ENCODE measurements at regions not wholly inside any gene's neighbourhood (a gene's known extent, or its start where the extent isn't known, plus 50 kb on each side); places are given as distances from the start of the nearest gene placed in this dataset.

- Histone ChIP-seq H3K4me2 (ENCODE audit: low read length) (no peak overlapping the region), H3K4me1 (ENCODE audit: control insufficient read depth in 1 of 2, insufficient read depth in 2 of 2, low read length in 2 of 2) (no peaks in the 10 kb centered on the region; a peak in 1 of 4 replicates), H3K9me2 (ENCODE audit: insufficient read depth) (no peaks in the 10 kb centered on the region), H3K27me3 (ENCODE audit: insufficient read depth, low read length) (peaks cover 11% of the 10 kb centered on the region; the same call in 1 of the 2 replicates), H2AFZ (ENCODE audit: low read depth, low read length, poor library complexity, severe bottlenecking) (no peak overlapping the region), H3K79me2 (ENCODE audit: insufficient read depth, low read length) (no peaks in the 10 kb centered on the region), H4K20me1 (ENCODE audit: insufficient read depth) (no peaks in the 10 kb centered on the region), H3K9me3 (ENCODE audit: control insufficient read depth in 1 of 2, insufficient read depth in 1 of 2, low read depth in 1 of 2, low read length in 2 of 2) (no peaks in the 10 kb centered on the region), H3K9ac (ENCODE audit: low read length) (no peak overlapping the region), H3K27ac (ENCODE audit: low read depth, low read length) (no peak overlapping the region), H3K4me3 (replicated peaks in 1 of 2; ENCODE audit: low read depth in 1 of 2, low read length in 2 of 2) (no peak overlapping the region), H3K36me3 (ENCODE audit: control insufficient read depth in 1 of 2, insufficient read depth in 2 of 2, low read length in 2 of 2) (no peaks in the 10 kb centered on the region)
- ATAC-seq (no peak), DNase-seq (ENCODE audit: low read depth, low spot score) (no peak)
- RAD21 ChIA-PET (ENCODE audit: low non-redundant PET in 1 of 2, low total read pairs in 2 of 2, uncharacterized antibody in 2 of 2, unreplicated experiment in 2 of 2) = no interaction called here
- no TSS peak for BruUV-seq (replicated peaks)
- intact Hi-C loops (cut with micrococcal nuclease) = no loop called here
- CTCF ChIA-PET = no interaction called here
- POLR2A ChIA-PET = no interaction called here
- TF ChIP-seq ZFX (IDR thresholded peaks at IDR 0.05) = no peak
- no peak for TF ChIP-seq CEBPB (IDR thresholded peaks at IDR 0.05; ENCODE audit: low read depth)
- TF ChIP-seq RAD21 (IDR thresholded peaks at IDR 0.05; ENCODE audit: low read depth) = no peak
- TF ChIP-seq FOSL1 (IDR thresholded peaks at IDR 0.05; ENCODE audit: low read depth) = no peak
- no peak for TF ChIP-seq EZH2phosphoT487 (IDR thresholded peaks at IDR 0.05; ENCODE audit: borderline replicate concordance)
- TF ChIP-seq ELF1 (IDR thresholded peaks at IDR 0.05; ENCODE audit: borderline replicate concordance, low read depth) = no peak
- TF ChIP-seq ATF3 (IDR thresholded peaks at IDR 0.05) = no peak
- TF ChIP-seq TCF7L2 (IDR thresholded peaks at IDR 0.05; ENCODE audit: borderline replicate concordance, extremely low read depth, insufficient read depth, insufficient read length) = no peak
- TF ChIP-seq SP1 (IDR thresholded peaks at IDR 0.05; ENCODE audit: low read depth) = no peak
- TF ChIP-seq EGR1 (IDR thresholded peaks at IDR 0.05; ENCODE audit: low read depth) = no peak
- no peak for TF ChIP-seq REST (IDR thresholded peaks at IDR 0.05; ENCODE audit: low read depth)
- TF ChIP-seq CBX3 (IDR thresholded peaks at IDR 0.05; ENCODE audit: low read depth) = no peak
- no peak for TF ChIP-seq POLR2AphosphoS5 (IDR thresholded peaks at IDR 0.05; ENCODE audit: low read depth, low read length)
- TF ChIP-seq JUND (IDR thresholded peaks at IDR 0.05) = no peak
- TF ChIP-seq EZH2 (IDR thresholded peaks at IDR 0.05) = no peak
- TF ChIP-seq POLR2A (IDR thresholded peaks at IDR 0.05; ENCODE audit: borderline replicate concordance, extremely low read depth, insufficient read depth, insufficient read length) = no peak
- no peak for TF ChIP-seq SRF (IDR thresholded peaks at IDR 0.05; ENCODE audit: low read depth)
- no peak for TF ChIP-seq ZBTB33 (IDR thresholded peaks at IDR 0.05; ENCODE audit: extremely low read depth, insufficient replicate concordance, low read length)
- TF ChIP-seq ZNF274 (IDR thresholded peaks at IDR 0.05; ENCODE audit: low read depth, low read length) = no peak
- no peak for TF ChIP-seq SIN3A (IDR thresholded peaks at IDR 0.05; ENCODE audit: low read depth)
Observed at GRCh38 chr10:44196336-44196735, 188.6 kb downstream of the CXCL12 start.

Data from HCT116 (cell line).